ENCODE measurements at regions not wholly inside any gene's neighbourhood (a gene's known extent, or its start where the extent isn't known, plus 50 kb on each side); places are given as distances from the start of the nearest gene placed in this dataset.
"Not testable (repeated sequence)": the region's sequence is repeated elsewhere in the genome, so short reads cannot be mapped to it uniquely, and the experiment has no call there.

DNA sequence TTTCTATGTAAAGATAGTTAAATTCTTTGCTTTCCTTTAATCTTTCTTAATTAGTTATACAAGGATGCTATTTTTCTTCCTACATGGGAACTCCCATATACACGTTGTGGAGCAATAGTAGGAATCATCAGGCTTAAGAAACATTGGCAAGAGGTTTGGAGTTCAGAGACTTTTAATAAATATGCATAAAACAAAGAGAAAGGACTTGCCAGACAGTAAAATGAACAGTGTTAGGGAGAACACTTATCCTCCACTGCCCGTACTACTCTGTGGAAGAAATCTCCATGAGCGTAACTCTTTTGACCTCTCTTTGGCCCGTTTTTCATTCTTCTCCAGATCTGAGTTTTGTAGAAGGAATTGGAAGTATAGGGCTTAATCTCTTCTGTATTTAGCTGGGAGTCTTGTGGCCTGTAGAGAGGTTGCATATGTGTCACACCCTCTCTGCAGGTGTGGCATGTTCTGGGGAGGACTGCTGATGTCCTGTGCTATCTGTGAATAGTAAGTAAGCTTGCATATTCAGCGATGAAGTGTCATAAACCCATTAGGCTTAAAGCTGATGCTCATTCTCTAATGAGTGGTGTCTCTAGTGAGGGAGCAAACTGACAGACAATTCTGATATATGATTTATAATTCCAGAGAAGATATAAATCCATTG, 455.4 kb upstream of the FAR2 start:
- DNase-seq (ENCODE audit: low spot score): no peak

DNA sequence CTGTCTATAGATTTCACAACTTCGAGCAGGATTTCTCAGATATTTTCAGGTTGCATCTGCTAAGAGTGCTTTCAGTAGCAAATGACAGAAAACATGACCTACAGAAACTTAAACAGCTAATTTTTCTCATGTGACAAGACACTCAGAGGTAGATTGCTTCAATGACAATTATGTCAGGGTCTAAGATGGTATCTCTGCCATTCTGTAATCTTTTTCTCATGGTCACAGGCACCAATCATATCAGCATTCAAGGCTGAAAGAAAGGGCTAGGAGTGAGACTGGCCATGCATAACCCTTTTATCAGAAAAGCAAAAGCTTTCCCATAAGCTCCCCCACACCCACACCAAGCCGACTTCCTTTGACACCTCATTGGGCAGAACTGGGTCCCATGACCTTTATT, 450.5 kb upstream of the FAR2 start:
- DNase-seq (ENCODE audit: low spot score): no peak

DNA sequence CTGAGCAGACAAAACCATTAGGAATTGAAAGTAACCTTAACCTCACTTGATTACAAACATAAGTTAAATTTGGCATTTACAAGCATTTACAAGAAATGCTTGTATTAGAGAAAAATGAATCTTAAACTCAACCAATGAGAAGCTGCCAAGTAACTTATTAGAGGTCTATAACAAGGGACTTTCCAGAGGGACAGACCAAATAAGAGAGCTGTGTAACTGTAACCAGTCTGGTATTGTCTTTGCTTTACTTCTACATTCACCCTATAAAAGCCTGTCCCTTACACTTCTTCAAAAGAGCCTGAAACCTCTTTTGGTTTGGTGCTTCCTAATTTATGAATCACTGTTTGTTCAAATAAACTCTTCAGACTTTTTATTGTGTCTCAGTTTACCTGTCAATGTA, 450.0 kb upstream of the FAR2 start:
- no peak for DNase-seq (ENCODE audit: low spot score)

DNA sequence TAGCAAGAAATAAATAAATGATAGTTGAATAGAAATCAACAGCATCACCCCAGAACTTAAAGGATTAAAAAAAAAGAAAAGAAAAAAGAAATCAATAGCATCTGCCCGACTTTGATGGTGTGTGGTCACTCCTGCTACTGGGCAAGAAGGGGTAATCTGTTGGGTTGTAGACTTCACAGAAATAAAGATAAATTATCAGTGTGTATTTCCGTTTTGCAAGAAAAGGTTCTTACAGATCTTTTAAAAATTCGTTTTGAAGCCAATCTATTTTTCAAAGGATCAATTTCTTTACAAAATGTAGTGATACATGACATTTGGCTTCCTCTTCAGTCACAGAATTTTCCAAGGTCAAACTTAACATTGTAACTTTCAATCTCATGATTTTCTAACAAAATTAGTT, 448.9 kb upstream of the FAR2 start:
- DNase-seq (ENCODE audit: low spot score): no peak

DNA sequence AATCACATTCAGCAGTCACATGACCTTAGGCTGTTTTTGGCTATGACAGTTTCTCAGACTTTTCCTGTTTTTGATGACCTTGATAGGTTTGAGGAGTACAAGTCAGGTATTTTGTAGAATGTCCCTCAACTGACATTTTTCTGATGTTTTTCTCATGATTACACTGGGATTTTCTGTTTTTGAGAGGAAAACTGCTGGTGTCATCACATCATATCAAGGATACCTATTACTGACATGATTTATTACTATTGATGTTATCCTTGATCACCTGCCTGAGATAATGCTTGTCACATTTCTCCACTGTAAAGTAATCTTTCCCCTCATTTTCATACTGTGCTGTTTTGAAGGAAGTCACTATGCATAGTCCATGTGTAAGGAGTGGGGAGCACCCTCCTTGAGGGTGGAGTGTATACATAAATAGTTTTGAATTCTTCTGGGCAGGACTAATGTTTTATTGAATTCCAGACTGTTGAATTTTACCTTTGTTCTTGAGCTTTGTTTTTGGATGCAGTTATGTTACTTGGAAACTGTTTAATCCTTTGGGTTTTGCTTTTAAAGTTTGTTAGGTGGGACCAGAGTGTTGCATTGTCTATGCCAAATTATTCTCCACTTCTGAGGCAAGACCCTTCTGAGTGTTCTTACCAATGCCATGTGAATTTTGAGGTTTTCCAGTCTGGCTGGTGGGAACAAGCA, 444.5 kb upstream of the FAR2 start:
- no peak for DNase-seq (ENCODE audit: low spot score)

DNA sequence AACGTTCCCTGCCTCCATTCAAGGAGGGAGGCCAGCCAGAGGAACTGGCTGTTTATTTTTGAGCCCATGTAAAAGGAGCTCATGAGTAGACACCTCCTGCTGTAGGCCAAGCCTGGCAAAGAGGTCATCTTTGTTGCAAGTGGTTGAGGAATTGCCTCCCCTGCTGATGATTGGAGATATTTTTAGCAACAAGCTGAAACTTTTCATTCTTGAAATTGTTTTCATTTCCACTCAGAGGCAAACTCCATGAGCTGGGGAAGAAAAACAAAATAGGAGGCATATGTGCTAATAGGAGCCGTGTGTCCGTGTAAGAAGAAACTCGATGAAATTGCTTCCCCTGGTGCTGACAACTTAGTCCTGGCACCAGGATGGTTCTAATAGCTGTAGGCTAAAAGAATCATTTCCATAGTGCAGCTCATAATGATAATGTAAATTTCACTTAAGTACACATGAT, 440.1 kb upstream of the FAR2 start:
- DNase-seq (ENCODE audit: low spot score): no peak

DNA sequence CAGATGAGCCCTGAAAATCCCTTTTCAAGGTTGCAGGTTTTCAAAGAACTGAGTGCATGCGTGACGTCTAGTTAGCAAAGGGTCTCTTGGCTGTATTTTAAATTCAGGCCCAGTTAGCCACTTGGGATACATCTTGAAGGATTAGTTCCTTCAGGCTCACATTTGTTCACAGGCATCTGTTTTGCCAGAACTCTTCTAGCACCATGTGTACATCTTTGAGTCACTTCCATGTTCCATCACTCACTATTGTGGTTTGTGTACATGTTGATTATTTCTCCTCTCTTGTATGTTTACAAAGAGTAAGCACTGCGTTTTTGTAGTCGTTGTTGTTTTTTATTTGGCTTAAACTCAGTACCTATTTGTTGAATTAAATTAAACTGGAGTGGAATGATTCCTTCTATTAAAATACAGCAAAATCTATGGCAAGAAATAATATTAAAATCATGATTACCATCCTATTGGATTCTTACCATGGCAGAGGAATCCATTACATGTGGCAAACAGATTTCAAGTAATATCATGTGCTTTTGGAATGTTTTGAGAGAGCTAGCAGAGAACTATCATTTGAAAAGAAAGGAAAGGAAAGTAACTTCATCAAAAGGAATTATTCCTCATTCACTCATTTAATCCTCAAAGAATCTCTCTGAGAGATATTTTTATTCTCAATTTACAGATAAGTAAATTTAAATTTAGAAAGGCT, 438.9 kb upstream of the FAR2 start:
- no peak for DNase-seq (ENCODE audit: low spot score)

DNA sequence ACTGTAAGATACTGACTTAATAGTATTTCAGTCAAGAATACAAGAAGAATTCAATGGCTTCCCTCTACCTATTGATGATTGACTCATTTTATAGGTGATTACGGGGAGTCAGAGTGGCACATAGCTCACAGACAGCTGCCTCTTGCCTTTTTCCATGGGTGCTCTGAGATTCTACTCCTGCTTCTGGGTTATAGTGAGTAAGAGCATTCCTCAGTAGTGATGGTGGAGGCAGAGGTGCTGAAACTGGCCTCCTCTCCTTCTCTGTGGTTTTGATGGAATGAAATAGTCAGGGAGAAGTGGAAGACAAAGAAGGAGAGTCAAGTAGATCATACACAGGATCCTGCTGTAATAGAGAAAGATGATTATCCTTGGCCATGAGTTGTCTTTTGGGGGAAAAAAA, 438.2 kb upstream of the FAR2 start:
- DNase-seq (ENCODE audit: low spot score): no peak

DNA sequence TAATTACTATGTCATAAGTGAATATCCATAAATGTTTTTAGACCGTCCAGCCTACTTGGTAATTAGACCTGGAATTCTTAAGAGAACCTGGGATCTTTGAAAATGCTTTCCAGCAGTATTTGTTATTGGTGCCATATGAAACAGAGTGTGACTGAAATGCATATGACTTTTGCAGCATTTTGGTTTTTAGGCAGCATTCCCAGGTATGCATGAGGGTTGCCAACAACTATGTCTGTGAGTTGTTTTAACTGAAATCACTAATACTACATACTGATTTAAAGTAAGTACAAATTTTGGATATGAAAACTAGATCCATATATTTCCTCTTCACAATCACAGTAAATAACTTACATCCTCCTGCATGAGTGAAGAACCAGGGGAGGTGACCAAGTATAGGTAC, 437.7 kb upstream of the FAR2 start:
- no peak for DNase-seq (ENCODE audit: low spot score)

DNA sequence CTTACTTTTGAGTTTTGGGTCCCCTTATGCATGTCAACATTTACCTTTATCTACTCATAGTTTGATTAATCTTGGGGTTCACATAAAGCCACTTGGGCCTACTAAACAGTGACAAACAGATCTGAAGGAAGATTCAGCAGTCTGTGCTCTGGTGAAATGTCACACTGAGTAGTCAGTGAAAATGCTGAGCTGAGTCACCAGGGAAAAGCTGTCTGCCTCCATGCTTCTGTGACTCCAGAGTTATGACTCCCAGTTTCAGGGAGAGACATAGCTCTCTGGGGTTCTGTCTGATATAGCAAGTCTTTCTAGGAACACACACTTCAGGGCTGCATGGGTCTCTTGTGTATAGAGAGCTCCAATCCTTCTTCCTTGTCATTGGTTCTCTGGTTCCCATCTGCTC, 406.3 kb upstream of the FAR2 start:
- DNase-seq (ENCODE audit: low spot score): no peak

DNA sequence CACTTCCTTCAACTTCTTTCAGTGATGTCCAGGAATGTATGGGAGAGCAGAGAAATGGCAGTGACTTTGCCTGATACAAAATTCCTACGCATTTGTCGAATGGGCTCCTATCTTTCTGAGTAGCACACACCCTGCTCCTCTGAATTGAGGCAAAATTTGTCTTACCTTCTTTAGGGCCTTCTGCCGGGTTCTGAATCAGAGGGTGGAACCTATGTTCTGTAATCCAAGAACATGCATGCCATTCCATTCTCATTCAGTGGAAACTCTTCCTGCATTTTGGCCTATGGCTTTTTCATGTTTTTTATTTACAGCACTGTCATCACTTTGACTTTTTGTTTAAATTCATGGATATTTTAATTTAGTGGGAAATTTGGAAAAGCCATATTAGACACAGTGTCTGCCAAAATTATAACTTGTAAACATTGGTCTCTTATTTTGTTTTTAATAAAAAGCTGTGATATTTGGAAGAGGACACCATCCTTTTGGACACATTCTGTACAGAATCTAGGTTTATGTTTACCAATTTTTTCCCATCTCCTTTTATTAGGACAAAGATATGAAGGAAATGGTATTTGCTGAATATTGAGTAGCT, 402.2 kb upstream of the FAR2 start:
- no peak for DNase-seq (ENCODE audit: low spot score)

DNA sequence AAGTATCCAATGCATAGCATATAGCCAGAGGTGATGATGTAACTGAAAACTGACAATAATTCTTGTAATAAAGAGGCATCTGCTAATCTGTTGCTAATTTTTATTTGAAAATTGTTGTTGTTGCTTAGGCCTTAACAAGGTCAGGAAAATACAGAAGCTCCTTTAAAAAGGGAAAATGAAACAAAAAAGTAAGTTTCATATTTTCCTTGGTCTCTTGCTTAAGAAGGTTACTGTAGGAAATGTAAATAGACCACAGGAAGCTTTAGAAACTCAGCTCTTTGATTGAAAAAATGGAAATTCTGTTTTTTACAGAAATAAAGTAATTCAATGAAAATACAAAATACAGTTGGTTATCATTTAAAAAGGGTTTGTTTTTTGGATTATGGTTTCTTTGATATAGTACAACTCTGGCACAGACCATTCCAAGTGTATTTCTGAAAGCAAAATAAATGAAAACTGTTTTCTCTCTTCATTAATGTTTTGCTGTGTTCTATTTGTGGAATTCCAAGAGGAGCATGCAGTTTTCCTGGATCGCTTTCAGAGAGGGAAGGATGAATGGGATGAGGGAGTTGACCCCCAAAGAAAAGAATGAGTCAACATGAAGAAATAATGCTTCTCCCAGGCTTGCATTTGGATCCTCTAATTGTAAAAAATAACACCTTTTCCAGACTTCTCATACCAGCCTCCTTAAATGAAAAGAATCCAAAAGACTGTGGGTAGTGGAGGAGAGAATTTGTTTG, 398.0 kb upstream of the FAR2 start:
- no peak for DNase-seq (ENCODE audit: low spot score)

DNA sequence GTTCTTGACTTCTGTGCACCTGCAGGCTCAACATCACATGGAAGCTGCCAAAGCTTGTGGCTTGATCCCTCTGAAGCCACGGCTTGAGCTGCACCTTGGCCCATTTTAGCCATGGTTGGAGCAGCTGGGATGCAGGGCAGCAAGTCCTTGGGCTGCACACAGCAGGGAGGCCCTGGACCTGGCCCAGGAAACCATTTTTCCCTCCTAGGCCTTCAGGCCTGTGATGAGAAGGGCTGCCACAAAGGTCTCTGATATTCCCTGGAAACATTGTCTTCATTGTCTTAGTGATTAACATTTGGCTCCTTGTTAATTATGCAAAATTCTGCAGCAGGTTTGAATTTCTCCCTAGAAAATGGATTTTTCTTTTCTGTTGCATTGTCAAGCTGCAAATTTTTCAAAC, 394.1 kb upstream of the FAR2 start:
- no peak for DNase-seq (ENCODE audit: low spot score)

DNA sequence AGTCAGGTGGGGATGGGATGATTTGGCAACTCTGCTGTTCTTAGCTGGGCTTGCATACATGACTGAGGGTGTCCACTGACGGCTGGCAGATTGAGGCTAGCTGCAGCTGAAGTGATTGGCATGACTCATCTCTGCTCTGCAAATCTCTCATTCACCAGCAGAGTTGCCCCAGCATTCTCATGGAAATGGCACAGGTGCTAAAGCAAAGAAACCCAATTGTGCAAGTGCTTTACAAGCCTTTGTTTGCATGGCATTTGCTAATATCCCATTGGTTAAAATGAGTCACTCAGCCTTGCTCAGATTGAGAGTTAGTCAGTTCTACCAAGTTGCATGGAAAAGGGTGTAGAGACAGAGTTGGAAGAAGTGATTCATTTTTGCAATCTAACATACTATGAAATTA, 389.7 kb upstream of the FAR2 start:
- no peak for DNase-seq (ENCODE audit: low spot score)

DNA sequence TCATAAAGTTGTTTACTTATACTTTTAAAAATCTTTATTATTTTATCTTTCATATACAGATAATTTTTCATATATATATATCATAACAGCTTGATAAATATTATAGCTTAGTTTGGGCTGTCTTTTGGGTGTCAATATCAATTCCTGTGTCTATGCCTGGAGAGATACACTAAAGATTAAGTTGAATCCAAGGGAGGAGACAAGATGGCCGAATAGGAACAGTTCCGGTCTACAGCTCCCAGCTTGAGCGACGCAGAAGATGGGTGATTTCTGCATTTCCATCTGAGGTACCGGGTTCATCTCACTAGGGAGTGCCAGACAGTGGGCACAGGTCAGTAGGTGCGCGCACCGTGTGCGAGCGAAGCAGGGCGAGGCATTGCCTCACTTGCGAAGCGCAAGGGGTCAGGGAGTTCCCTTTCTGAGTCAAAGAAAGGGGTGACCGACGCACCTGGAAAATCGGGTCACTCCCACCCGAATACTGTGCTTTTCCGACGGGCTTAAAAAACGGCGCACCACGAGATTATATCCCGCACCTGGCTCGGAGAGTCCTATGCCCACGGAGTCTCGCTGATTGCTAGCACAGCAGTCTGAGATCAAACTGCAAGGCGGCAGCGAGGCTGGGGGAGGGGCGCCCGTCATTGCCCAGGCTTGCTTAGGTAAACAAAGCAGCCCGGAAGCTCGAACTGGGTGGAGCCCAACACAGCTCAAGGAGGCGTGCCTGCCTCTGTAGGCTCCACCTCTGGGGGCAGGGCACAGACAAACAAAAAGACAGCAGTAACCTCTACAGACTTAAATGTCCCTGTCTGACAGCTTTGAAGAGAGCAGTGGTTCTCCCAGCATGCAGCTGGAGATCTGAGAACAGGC, 388.8 kb upstream of the FAR2 start:
- peak; percentile 19 for DNase-seq (ENCODE audit: low spot score)

DNA sequence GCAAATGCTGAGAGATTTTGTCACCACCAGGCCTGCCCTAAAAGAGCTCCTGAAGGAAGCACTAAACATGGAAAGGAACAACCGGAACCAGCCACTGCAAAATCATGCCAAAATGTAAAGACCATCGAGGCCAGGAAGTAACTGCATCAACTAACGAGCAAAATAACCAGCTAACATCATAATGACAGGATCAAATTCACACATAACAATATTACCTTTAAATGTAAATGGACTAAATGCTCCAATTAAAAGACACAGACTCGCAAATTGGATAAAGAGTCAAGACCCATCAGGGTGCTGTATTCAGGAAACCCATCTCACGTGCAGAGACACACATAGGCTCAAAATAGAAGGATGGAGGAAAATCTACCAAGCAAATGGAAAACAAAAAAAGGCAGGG, 387.2 kb upstream of the FAR2 start:
- not testable (repeated sequence) for DNase-seq (ENCODE audit: low spot score)

DNA sequence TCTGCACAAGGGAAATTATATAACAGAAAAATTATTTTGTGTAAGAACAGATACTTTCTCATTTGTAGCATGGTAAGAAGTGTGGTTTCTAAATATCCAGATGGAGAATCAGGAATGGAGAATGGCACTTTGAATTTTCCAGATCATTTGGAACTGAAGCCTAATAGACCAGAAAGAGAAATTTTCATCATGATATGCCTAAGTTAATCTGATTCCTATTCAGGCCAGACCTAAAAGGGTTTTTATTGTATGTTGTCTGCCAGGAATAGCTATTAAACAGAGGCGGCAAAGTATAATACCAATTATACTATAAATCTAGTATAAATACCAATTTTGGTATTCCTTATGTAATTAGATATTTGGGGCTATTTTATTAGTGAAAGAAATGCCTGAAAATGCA, 382.7 kb upstream of the FAR2 start:
- DNase-seq (ENCODE audit: low spot score): no peak

DNA sequence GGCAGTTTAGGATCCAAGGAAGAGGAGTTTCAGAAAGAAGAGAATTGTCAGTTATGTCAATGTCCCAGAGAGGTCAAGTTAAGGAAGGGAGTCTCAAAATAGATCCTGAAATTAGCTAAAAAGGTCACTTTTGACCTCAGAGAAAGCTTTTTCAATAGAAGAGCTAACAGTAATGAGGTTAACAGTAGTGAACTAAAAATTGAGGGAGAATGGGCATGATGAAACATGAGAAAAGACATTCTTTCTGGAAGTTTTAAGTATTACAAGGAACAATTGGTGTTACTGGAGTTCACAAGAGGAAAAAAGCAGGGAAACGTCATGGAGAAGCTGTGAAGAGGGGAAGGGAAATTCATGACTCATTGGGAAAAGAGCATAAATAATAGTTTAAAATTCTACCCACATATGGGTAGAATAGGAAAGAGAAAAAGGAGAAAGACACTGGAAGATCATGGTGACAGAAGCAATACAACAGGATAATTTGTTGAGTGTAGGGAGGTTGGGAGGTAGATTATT, 381.2 kb upstream of the FAR2 start:
- no peak for DNase-seq (ENCODE audit: low spot score)

DNA sequence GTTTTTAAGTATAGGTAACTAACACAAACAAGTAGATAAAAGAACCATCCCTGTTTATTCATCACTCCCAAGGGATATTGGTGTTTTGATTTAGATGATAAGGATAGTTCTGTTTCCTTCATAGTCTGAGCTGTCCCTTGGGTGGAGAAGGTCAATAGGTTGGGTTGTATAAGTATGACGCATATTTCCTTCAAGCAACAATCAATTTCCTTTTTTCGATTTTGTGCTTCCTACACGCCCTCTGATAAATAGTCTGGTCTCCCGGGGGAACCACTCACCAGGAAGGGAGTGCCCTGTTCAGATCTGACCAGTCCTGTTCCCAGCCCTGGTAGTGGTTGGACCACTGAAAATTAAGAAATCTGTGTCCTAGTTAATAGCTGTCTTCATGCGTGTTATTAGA, 378.8 kb upstream of the FAR2 start:
- DNase-seq (ENCODE audit: low spot score): no peak

DNA sequence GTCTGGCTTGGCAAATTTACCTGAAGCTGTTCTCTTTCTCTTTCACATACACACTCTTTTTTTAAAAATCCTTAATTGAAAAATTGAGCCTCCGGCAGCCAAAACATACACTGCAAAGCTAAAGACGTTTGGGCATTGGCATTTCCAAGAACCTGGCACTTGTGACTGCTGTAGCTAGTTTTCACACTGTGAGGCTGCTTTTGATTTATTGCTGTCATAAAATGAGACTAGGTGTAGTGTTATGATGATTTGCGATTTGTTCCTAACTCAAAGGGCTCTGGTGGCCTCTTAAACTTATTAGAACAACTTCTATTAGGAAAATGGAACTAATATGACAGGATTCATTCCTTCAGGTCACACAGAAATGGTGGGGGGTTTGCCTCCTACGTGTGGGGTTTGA, 377.1 kb upstream of the FAR2 start:
- no peak for DNase-seq (ENCODE audit: low spot score)

DNA sequence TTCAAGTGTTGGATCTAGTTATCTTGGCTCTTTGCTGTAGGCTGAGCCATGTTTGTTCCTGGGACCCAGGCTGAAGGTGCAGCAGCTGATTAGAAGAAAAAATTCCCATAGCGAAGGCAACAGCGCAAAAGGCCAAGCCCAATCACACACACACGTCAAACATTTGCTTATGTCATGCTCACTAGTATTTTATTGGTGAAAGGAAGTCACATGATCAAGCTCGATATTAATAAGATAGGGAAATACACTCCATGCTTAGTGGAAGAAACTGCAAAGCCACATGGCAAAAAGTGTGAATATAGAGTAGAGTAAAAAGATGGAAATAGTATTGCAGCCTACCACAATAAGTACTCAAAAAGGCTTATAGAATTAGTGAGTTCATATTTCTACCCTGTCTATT, 373.5 kb upstream of the FAR2 start:
- DNase-seq (ENCODE audit: low spot score): no peak

Measured in HuH-7 (cell line).